RWPE2 (cell line): ENCODE measurements at regions not wholly inside any gene's neighbourhood (a gene's known extent, or its start where the extent isn't known, plus 50 kb on each side); places are given as distances from the start of the nearest gene placed in this dataset.

ENCODE experiments used
- ATAC-seq: fragments of 200-7000 bp; cut with Tn5 transposase; 3 replicates; pipeline ENCODE4 v1.9.1; 2021; ENCODE audit warnings: low read depth
- DNase-seq: peaks from one replicate; pipeline ENCODE4 v3.0.0-alpha.2; 2020; ENCODE audit warnings: low spot score
- H3K27ac ChIP-seq: fragments of 450-650 bp; 2 replicates; pipeline ENCODE4 v1.5.1; 2017; ENCODE audit warnings: mild to moderate bottlenecking; ENCODE audit not compliant: poor library complexity, severe bottlenecking
- H3K27me3 ChIP-seq: fragments of 250-450 bp; sonication (Bioruptor Pico); 2 replicates; pipeline ENCODE4 v1.5.1; 2021; ENCODE audit warnings: mild to moderate bottlenecking, moderate library complexity; ENCODE audit not compliant: insufficient read depth, poor library complexity, severe bottlenecking
- H3K36me3 ChIP-seq: fragments of 250-450 bp; sonication (Bioruptor Pico); 2 replicates; pipeline ENCODE4 v1.5.1; 2020; ENCODE audit warnings: low read depth, mild to moderate bottlenecking, moderate library complexity
- H3K4me1 ChIP-seq: fragments of 250-450 bp; sonication (Bioruptor Pico); 2 replicates; pipeline ENCODE4 v1.5.1; 2021; ENCODE audit warnings: mild to moderate bottlenecking, moderate library complexity; ENCODE audit not compliant: insufficient read depth, poor library complexity, severe bottlenecking
- H3K4me3 ChIP-seq: fragments of 250-450 bp; sonication (Bioruptor Pico); 2 replicates; pipeline ENCODE4 v1.5.1; 2021; ENCODE audit warnings: mild to moderate bottlenecking, moderate library complexity; ENCODE audit not compliant: severe bottlenecking
- H3K9me3 ChIP-seq: fragments of 250-450 bp; sonication (Bioruptor Pico); 2 replicates; pipeline ENCODE4 v1.5.1; 2021; ENCODE audit warnings: mild to moderate bottlenecking, moderate library complexity; ENCODE audit not compliant: severe bottlenecking
- TF ChIP-seq, protein P1 (sequence below): fragments of 450-650 bp; IDR thresholded peaks from one replicate; pipeline ENCODE4 v1.5.1; 2017; ENCODE audit warnings: mild to moderate bottlenecking, moderate library complexity; ENCODE audit not compliant: poor library complexity, severe bottlenecking

DNA sequence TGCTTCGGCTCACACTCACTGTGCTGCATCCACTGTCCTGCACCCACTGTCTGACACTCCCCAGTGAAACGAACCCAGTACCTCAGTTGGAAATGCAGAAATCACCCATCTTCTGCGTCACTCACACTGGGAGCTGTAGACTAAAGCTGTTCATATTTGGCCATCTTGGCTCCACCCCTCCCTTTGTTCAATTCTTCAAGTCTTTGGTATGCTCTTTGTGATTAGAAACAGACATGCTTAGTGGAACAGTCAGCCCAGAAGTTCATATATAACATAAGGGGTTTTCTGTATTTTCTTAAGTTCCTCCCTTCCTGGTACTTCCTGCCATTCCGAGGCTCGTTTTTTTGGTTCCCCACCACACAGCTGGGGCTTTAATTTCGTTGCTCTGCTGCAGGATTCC lies 398.5 kb upstream of the DYNLRB2 start:
- no peaks in the 10 kb centered on the region for H3K27me3 ChIP-seq
- no peak for ATAC-seq
- no peaks in the 10 kb centered on the region for H3K4me1 ChIP-seq
- TF ChIP-seq, protein P1, sequence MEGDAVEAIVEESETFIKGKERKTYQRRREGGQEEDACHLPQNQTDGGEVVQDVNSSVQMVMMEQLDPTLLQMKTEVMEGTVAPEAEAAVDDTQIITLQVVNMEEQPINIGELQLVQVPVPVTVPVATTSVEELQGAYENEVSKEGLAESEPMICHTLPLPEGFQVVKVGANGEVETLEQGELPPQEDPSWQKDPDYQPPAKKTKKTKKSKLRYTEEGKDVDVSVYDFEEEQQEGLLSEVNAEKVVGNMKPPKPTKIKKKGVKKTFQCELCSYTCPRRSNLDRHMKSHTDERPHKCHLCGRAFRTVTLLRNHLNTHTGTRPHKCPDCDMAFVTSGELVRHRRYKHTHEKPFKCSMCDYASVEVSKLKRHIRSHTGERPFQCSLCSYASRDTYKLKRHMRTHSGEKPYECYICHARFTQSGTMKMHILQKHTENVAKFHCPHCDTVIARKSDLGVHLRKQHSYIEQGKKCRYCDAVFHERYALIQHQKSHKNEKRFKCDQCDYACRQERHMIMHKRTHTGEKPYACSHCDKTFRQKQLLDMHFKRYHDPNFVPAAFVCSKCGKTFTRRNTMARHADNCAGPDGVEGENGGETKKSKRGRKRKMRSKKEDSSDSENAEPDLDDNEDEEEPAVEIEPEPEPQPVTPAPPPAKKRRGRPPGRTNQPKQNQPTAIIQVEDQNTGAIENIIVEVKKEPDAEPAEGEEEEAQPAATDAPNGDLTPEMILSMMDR: no peak
- H3K27ac ChIP-seq: no peak overlapping the region
- DNase-seq: no peak
- H3K9me3 ChIP-seq: no peaks in the 10 kb centered on the region
- H3K36me3 ChIP-seq: no peaks in the 10 kb centered on the region
- H3K4me3 ChIP-seq: no peak overlapping the region

DNA sequence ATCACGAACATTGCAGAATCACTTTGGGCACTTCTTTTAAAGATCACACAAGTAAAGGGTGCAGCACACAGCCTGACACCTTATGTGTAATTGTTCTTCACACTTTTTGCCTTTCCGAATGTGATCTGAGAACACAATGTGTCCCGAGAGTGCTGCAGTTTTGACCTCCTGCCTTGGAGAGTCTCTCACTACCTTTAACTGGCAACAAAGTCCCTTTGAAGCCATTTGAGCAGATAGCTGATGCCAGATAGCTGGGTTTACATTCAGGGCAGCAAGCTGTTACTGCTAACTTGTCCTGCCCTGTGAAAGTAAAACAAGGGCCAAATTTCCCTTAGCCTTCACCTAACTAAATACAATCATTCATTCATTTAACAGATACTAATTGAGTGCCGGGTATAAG lies 411.0 kb upstream of the DYNLRB2 start:
- no peaks in the 10 kb centered on the region for H3K36me3 ChIP-seq
- H3K27ac ChIP-seq: no peak overlapping the region
- no peaks in the 10 kb centered on the region for H3K4me1 ChIP-seq
- no peaks in the 10 kb centered on the region for H3K9me3 ChIP-seq
- TF ChIP-seq, protein P1: no peak
- ATAC-seq (no peak), DNase-seq (no peak)
- no peaks in the 10 kb centered on the region for H3K27me3 ChIP-seq
- no peak overlapping the region for H3K4me3 ChIP-seq

DNA sequence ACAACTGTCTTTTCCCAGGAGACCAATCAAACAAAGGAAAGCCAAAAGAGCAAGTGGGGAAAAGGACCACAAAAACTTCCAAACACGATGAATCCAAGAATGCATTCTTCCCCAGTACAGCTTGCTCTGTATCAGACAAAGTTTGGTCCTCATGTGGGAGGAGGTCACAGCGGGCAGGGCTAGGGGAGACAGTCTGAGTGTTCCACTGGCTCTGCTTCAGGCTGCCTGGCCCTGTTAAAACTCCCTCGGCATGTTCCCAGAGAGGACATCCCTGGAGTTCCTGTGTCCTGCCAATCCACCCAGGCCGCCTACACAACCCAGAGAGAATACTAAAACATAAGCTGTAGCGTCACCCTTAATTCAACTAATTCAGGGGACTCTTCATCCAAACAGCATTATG lies 415.1 kb upstream of the DYNLRB2 start:
- Histone ChIP-seq H3K9me3 (no peaks in the 10 kb centered on the region), H3K4me1 (peaks cover 4% of the 10 kb centered on the region), H3K27me3 (no peaks in the 10 kb centered on the region), H3K4me3 (no peak overlapping the region), H3K36me3 (no peaks in the 10 kb centered on the region), H3K27ac (no peak overlapping the region)
- ATAC-seq (no peak), DNase-seq (no peak)
- TF ChIP-seq, protein P1: no peak

DNA sequence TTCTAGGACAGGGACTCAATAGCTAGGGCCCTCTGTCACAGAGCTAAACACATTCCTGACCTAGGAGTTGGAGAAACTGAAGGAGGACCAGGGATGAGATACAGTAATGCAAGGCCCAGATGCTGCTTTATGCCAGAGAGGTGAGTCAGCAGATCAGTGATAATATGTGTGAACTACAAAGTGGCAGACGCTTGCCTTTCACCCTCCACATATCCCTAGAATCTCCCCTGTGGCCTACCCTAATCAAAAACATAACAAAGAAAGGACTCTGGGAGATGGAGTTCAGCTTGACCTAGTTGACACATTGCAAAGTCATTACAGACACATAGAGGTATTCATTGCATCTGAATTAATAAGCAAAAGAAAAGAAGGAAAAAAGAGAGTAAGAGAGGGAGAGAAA lies 417.6 kb upstream of the DYNLRB2 start:
- H3K27me3 ChIP-seq: no peaks in the 10 kb centered on the region
- peaks cover 6% of the 10 kb centered on the region for H3K4me1 ChIP-seq
- TF ChIP-seq, protein P1: no peak
- ATAC-seq (no peak), DNase-seq (no peak)
- H3K4me3 ChIP-seq: no peak overlapping the region
- H3K9me3 ChIP-seq: no peaks in the 10 kb centered on the region
- H3K36me3 ChIP-seq: no peaks in the 10 kb centered on the region
- no peak overlapping the region for H3K27ac ChIP-seq

DNA sequence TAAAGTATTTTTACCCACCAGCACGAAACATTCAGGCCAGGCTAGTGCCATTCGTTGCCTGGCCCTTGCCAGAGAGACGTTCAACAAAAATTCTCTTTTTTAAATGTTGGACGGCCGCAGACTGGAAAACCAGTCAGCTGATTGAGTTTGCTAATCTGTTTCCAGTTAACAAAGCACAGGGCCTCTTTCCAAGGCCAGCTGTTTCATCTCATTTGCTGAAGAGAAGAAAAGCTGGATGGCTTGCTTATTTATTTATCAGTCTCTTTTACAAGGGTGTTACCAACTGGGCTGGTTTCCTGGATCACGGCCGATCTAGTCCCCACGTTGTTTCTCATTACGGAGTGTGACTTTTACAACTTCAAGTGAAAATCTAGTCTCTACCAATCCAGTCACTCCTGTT lies 418.7 kb upstream of the DYNLRB2 start:
- no peaks in the 10 kb centered on the region for H3K9me3 ChIP-seq
- H3K4me3 ChIP-seq: no peak overlapping the region
- H3K36me3 ChIP-seq: no peaks in the 10 kb centered on the region
- no peaks in the 10 kb centered on the region for H3K27me3 ChIP-seq
- no peak overlapping the region for H3K27ac ChIP-seq
- TF ChIP-seq, protein P1: no peak
- DNase-seq (no peak), ATAC-seq (no peak)
- peaks cover 6% of the 10 kb centered on the region for H3K4me1 ChIP-seq
